Lung (tissue), 11 donors: ENCODE measurements at regions not wholly inside any gene's neighbourhood (a gene's known extent, or its start where the extent isn't known, plus 50 kb on each side); places are given as distances from the start of the nearest gene placed in this dataset.

Experiments used
- ATAC-seq: fragments of 200-7000 bp; cut with Tn5 transposase; one replicate; pipeline ENCODE4 v1.9.1; 2020; ENCODE audit warnings: moderate number of reproducible peaks; ENCODE audit not compliant: insufficient read depth, low FRiP score
- DNase-seq, 3 donors: peaks; one replicate each; pipeline ENCODE4 v3.0.0-alpha.2; 2013 to 2017
- H3K27ac ChIP-seq, 2 donors: one replicate each; pipeline ENCODE4 v1.5.1; 2013; ENCODE audit warnings: mild to moderate bottlenecking in 2 of 2, moderate library complexity in 2 of 2, control low read depth in 1 of 2, inconsistent platforms in 1 of 2, low read depth in 1 of 2, low read length in 1 of 2
- H3K27me3 ChIP-seq, 3 donors: one replicate each; pipeline ENCODE4 v1.5.1; 2013; ENCODE audit warnings: low read length in 2 of 3; ENCODE audit not compliant: control insufficient read depth in 3 of 3, insufficient read depth in 3 of 3
- H3K36me3 ChIP-seq, 4 donors: one replicate each; pipeline ENCODE4 v1.5.1; 2013; ENCODE audit warnings: low read length in 4 of 4, mild to moderate bottlenecking in 1 of 4, moderate library complexity in 1 of 4; ENCODE audit not compliant: control insufficient read depth in 4 of 4, insufficient read depth in 4 of 4
- H3K4me1 ChIP-seq, 5 donors: one replicate each; pipeline ENCODE4 v1.5.1; 2013; ENCODE audit warnings: low read length in 5 of 5, mild to moderate bottlenecking in 2 of 5, moderate library complexity in 1 of 5; ENCODE audit not compliant: control insufficient read depth in 5 of 5, insufficient read depth in 5 of 5
- H3K4me3 ChIP-seq: one replicate; pipeline ENCODE4 v1.5.1; 2013; ENCODE audit warnings: mild to moderate bottlenecking, control low read depth, moderate library complexity
- H3K9ac ChIP-seq, 2 donors: one replicate each; pipeline ENCODE4 v1.5.1; 2013; ENCODE audit warnings: low read length in 2 of 2, control low read depth in 1 of 2; ENCODE audit not compliant: insufficient read depth in 1 of 2
- H3K9me3 ChIP-seq, 4 donors: one replicate each; pipeline ENCODE4 v1.5.1; 2013; ENCODE audit warnings: low read length in 3 of 4, mild to moderate bottlenecking in 1 of 4, moderate library complexity in 1 of 4; ENCODE audit not compliant: control insufficient read depth in 4 of 4, insufficient read depth in 3 of 4
- CTCF ChIP-seq: IDR thresholded peaks from 2 replicates; pipeline ENCODE4 v1.5.1; 2012; ENCODE audit warnings: mild to moderate bottlenecking; ENCODE audit errors: control extremely low read depth, extremely low read depth
- WGBS, 2 donors: extraction: QIAGEN DNeasy Blood & Tissue Kit; methylation state at CpG; one replicate each; pipeline ENCODE4 v1.1.7; 2013; 5-methylcytosine and 5-hydroxymethylcytosine counted together
- donor health status: control.
- donor health status: control.
- donor health status: Bipolar disorder and iron deficiency.
- donor health status: healthy.
- donor health status: DM: yes; HTN: yes; CAD: no.

GRCh38 chr16:56090076-56090475 is 101.2 kb upstream of the GNAO1 start:
- 76 to 92% methylated on average over 2 of the region's 2 CpGs for WGBS, 2 donors
- ATAC-seq (no peak), DNase-seq (no peak)
- H3K4me1 ChIP-seq = no peaks in the 10 kb centered on the region
- H3K9me3 ChIP-seq = no peaks in the 10 kb centered on the region
- no peak for TF ChIP-seq CTCF
- H3K27me3 ChIP-seq = peaks cover 0 to 3% (median 0%) of the 10 kb centered on the region in 3 donors
- no peak overlapping the region for H3K4me3 ChIP-seq
- no peak overlapping the region for H3K27ac ChIP-seq
- H3K9ac ChIP-seq = no peak overlapping the region
- H3K36me3 ChIP-seq = no peaks in the 10 kb centered on the region

- no peak overlapping the region for H3K4me3 ChIP-seq
- DNase-seq = no peak
- WGBS, 2 donors = 83 to 87% methylated on average over 6 of the region's 6 CpGs
Observed at GRCh38 chr16:56087626-56088025, 103.7 kb upstream of the GNAO1 start.

GRCh38 chr16:56081371-56081770 is 109.9 kb upstream of the GNAO1 start:
- no peak for ATAC-seq
- WGBS, 2 donors = 97 to 98% methylated on average over 2 of the region's 2 CpGs

More at GRCh38 chr16:56087626-56088025, 103.7 kb upstream of the GNAO1 start:
- Histone ChIP-seq H3K9ac (no peak overlapping the region), H3K27ac (no peak overlapping the region), H3K4me1 (peaks cover 0 to 2% (median 0%) of the 10 kb centered on the region in 5 donors), H3K36me3 (no peaks in the 10 kb centered on the region), H3K9me3 (no peaks in the 10 kb centered on the region), H3K27me3 (peaks cover 0 to 3% (median 0%) of the 10 kb centered on the region in 3 donors)
- no peak for TF ChIP-seq CTCF
- no peak for ATAC-seq

More at GRCh38 chr16:56081371-56081770, 109.9 kb upstream of the GNAO1 start:
- no peak for TF ChIP-seq CTCF
- Histone ChIP-seq H3K9ac (no peak overlapping the region), H3K27ac (no peak overlapping the region), H3K4me3 (no peak overlapping the region), H3K9me3 (peaks cover 0 to 2% (median 0%) of the 10 kb centered on the region in 4 donors), H3K36me3 (no peaks in the 10 kb centered on the region), H3K27me3 (no peaks in the 10 kb centered on the region), H3K4me1 (peaks cover 0 to 2% (median 0%) of the 10 kb centered on the region in 5 donors)
- no peak for DNase-seq
